PFSK-1 (cell line): ENCODE measurements at regions not wholly inside any gene's neighbourhood (a gene's known extent, or its start where the extent isn't known, plus 50 kb on each side); places are given as distances from the start of the nearest gene placed in this dataset.

ENCODE experiments used
- POLR2AphosphoS5 ChIP-seq: IDR thresholded peaks from 2 replicates; pipeline ENCODE4 v1.6.1; 2012; ENCODE audit warnings: low read depth, mild to moderate bottlenecking, control low read depth, low read length, moderate library complexity
- REST ChIP-seq, 2 experiments: IDR thresholded peaks; 2 replicates each; pipeline versions ENCODE4 v1.6.1 to v1.8.0; 2011 to 2012; ENCODE audit warnings: low read depth in 2 of 2, low read length in 2 of 2, control low read depth in 1 of 2, inconsistent platforms in 1 of 2, mild to moderate bottlenecking in 1 of 2, moderate library complexity in 1 of 2; ENCODE audit not compliant: insufficient read depth in 1 of 2
- TAF1 ChIP-seq: IDR thresholded peaks from 2 replicates; pipeline ENCODE4 v1.6.1; 2012; ENCODE audit warnings: low read length, control low read depth, borderline replicate concordance; ENCODE audit not compliant: insufficient read depth

GRCh38 chr5:110134963-110135935 is 445.5 kb downstream of the MAN2A1 start:
- TF ChIP-seq REST (IDR thresholded peaks at IDR 0.05; ENCODE audit: insufficient read depth in 1 of 2, low read depth in 2 of 2, low read length in 2 of 2) (no peak), TAF1 (no peak), POLR2AphosphoS5 (no peak)
